C4-2B (cell line): ENCODE measurements at regions not wholly inside any gene's neighbourhood (a gene's known extent, or its start where the extent isn't known, plus 50 kb on each side); places are given as distances from the start of the nearest gene placed in this dataset.

Source experiments
- CTCF ChIP-seq: fragments of 450-650 bp; conservative IDR thresholded peaks from 2 replicates; pipeline ENCODE4 v1.5.1; 2017; ENCODE audit warnings: mild to moderate bottlenecking
- ZFX ChIP-seq: fragments of 450-650 bp; IDR thresholded peaks from 2 replicates; pipeline ENCODE4 v1.6.1; 2017

GRCh38 chr21:25326181-25326580 is 281.1 kb downstream of the MRPL39 start:
- TF ChIP-seq CTCF (no peak), ZFX (no peak)
